ENCODE measurements at regions not wholly inside any gene's neighbourhood (a gene's known extent, or its start where the extent isn't known, plus 50 kb on each side); places are given as distances from the start of the nearest gene placed in this dataset.

DNA sequence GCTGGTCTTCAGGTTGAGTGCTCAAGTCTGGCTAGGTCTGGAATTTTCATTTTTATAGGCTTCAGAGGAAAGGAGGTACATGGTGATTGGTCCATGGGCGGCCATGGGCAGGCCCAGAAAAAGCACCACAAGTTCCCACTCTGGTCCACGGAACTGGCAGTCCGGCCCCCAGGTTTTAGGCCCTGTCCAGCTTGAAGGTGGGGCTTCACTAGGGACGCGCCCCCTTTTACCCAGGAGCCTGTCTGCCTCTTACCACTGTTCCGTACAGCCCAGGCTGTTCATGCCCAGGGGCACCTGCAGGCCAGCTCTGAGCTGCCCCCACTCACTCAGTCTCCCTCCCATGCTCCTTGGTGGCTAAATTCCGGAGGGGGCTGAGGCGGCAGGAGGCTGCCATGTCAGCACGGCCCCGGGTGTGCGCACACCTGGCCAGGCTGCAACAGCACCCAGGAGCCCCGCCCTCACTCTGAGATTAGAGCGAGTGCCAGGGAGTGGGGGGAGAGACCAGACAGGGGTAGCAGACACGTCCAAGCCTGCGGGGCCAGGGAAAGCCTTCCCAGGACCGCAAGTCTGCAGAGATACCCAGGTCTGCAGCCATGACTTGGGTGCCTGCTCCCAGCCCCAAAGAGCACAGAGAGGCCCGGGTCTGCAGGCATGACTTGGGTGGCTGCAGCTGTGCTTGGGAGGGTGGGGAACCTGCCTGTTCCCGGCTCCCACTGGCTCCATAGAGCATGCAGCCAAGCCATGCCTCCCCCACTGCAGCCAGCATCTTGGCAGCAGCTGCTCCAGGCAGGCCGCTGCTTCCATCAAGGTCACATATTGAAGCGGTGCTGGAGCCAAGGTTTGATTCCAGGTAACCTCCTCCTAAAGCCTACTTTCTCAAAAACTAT, 390.2 kb upstream of the SGCD start:
- Histone ChIP-seq H3K9me3 (ENCODE audit: control insufficient read depth in 1 of 2, low read length in 2 of 2) (no peaks in the 10 kb centered on the region), H3K4me3 (ENCODE audit: low read depth in 1 of 2, low read length in 2 of 2) (no peak overlapping the region), H3K27me3 (ENCODE audit: control insufficient read depth in 1 of 2, insufficient read depth in 2 of 2, low read length in 2 of 2) (no peaks in the 10 kb centered on the region), H3K27ac (ENCODE audit: low read depth, low read length) (no peak overlapping the region), H3K36me3 (ENCODE audit: control insufficient read depth in 1 of 2, insufficient read depth in 2 of 2, low read length in 2 of 2) (no peaks in the 10 kb centered on the region), H3K4me1 (ENCODE audit: control insufficient read depth in 1 of 2, insufficient read depth in 2 of 2, low read length in 2 of 2) (no peaks in the 10 kb centered on the region), H3K9ac (ENCODE audit: low read depth in 1 of 2, low read length in 2 of 2) (no peak overlapping the region)

DNA sequence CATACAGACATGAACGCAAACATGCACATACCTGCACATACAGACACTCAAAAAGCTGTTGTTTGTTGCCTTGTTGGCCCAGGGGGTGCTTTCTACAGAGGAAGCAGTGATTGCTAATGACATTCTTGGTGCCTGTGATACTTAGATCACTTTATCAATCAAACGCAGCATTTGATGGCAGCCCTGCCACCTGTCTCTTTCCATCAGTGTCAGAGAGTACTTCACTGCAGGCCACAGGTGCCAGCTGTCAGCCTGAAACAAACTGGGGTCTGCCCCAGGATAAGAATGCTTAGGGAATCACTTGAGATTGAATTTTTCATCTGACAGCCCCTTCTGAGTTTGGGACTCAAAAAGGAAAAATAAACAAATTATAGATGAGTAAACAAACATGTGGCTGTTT, 388.9 kb upstream of the SGCD start:
- Histone ChIP-seq H3K4me3 (ENCODE audit: low read depth in 1 of 2, low read length in 2 of 2) (no peak overlapping the region), H3K4me1 (ENCODE audit: control insufficient read depth in 1 of 2, insufficient read depth in 2 of 2, low read length in 2 of 2) (no peaks in the 10 kb centered on the region), H3K27me3 (ENCODE audit: control insufficient read depth in 1 of 2, insufficient read depth in 2 of 2, low read length in 2 of 2) (no peaks in the 10 kb centered on the region), H3K27ac (ENCODE audit: low read depth, low read length) (no peak overlapping the region), H3K9me3 (ENCODE audit: control insufficient read depth in 1 of 2, low read length in 2 of 2) (no peaks in the 10 kb centered on the region), H3K9ac (ENCODE audit: low read depth in 1 of 2, low read length in 2 of 2) (no peak overlapping the region), H3K36me3 (ENCODE audit: control insufficient read depth in 1 of 2, insufficient read depth in 2 of 2, low read length in 2 of 2) (no peaks in the 10 kb centered on the region)

DNA sequence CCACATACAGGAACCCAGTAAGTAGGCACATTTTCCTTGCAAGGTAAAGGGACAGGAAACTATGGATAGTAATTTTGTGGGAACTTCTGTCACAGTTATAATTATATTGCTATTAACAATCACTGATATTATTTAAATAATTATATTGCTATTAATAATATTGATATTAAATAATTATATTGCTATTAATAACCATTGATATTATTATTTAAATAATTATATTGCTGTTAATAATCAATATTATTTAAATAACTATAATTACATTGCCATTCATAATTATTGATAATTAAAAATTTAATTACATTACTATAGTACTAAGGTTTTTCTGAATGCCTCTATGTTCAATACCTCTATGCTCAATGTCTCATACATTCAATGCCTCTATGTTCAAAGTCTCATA, 385.6 kb upstream of the SGCD start:
- Histone ChIP-seq H3K9me3 (ENCODE audit: control insufficient read depth in 1 of 2, low read length in 2 of 2) (no peaks in the 10 kb centered on the region), H3K27me3 (ENCODE audit: control insufficient read depth in 1 of 2, insufficient read depth in 2 of 2, low read length in 2 of 2) (no peaks in the 10 kb centered on the region), H3K9ac (ENCODE audit: low read depth in 1 of 2, low read length in 2 of 2) (no peak overlapping the region), H3K36me3 (ENCODE audit: control insufficient read depth in 1 of 2, insufficient read depth in 2 of 2, low read length in 2 of 2) (no peaks in the 10 kb centered on the region), H3K4me3 (ENCODE audit: low read depth in 1 of 2, low read length in 2 of 2) (no peak overlapping the region), H3K4me1 (ENCODE audit: control insufficient read depth in 1 of 2, insufficient read depth in 2 of 2, low read length in 2 of 2) (no peaks in the 10 kb centered on the region), H3K27ac (ENCODE audit: low read depth, low read length) (no peak overlapping the region)

DNA sequence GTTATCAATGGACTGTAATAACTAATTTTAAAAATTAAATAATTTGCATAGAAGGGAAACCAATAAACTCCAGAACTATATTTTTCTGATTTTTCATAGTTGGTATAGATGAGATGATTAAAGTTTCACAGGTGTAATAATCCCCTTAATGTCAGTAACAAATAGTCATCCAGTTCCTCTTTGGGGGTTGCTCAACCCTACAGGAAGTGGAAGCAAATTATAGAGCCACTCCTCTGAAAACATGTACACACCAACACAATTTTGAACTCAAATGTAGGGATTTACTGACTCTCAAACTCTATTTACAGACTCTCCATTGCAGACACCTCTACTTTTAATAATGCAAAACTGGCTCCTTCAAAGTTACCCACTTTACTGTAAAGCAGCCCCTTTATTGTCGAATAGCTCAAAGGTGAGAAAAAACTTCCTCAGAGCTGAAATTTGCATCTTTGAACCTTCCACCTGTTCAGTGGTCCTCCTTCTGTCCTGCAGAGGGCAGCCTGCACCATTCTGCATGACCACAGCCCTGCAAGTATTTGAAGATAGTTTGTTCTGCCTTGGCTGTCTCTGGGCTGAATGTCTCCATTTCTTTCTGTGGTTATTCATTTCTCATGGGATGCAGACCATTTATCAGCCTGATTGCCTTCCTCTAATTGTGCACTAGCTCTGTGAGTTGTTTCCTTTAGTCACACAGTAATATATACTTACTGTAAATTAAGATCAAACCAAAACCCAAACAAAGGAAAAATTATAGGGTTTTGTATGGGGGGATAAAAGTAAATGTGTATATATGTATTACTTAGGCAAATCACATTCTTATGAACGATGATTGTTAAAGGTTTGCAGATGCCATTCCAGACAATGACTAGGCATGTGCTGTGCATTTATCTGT, 383.2 kb upstream of the SGCD start:
- Histone ChIP-seq H3K4me1 (ENCODE audit: control insufficient read depth in 1 of 2, insufficient read depth in 2 of 2, low read length in 2 of 2) (no peaks in the 10 kb centered on the region), H3K4me3 (ENCODE audit: low read depth in 1 of 2, low read length in 2 of 2) (no peak overlapping the region), H3K27ac (ENCODE audit: low read depth, low read length) (no peak overlapping the region), H3K27me3 (ENCODE audit: control insufficient read depth in 1 of 2, insufficient read depth in 2 of 2, low read length in 2 of 2) (no peaks in the 10 kb centered on the region), H3K9ac (ENCODE audit: low read depth in 1 of 2, low read length in 2 of 2) (no peak overlapping the region), H3K36me3 (ENCODE audit: control insufficient read depth in 1 of 2, insufficient read depth in 2 of 2, low read length in 2 of 2) (no peaks in the 10 kb centered on the region), H3K9me3 (ENCODE audit: control insufficient read depth in 1 of 2, low read length in 2 of 2) (no peaks in the 10 kb centered on the region)

DNA sequence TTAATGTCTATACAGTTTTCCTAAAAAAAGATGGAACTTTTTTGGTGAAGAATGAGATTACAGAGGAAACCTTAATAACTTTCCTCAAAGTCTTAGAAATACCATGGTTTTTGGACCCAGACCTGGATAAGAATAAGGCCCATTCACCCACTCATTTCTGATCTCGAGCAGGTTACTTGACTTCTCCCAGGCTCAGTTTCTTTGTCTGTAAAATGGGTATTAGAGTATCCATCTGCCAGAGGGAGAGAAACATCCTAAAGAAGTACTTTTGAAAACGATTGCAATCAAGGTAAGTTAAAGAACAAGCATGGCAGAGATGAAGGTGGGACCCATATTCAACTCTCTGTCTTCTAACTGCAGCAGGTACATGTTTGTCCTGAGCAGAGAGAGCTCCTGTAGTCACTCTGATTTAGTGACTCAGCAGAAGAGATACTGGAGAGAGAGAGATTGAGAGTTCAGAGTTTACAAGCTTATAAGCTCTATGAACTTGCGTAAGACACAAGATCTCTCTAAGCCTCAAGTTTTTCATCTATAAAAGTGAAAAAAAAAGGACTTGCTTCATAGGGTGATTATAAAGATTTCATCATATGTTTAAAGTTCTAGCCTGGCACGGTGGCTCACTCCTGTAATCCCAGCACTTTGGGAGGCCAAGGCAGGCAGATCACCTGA, 379.4 kb upstream of the SGCD start:
- Histone ChIP-seq H3K27me3 (ENCODE audit: control insufficient read depth in 1 of 2, insufficient read depth in 2 of 2, low read length in 2 of 2) (no peaks in the 10 kb centered on the region), H3K4me3 (ENCODE audit: low read depth in 1 of 2, low read length in 2 of 2) (no peak overlapping the region), H3K36me3 (ENCODE audit: control insufficient read depth in 1 of 2, insufficient read depth in 2 of 2, low read length in 2 of 2) (no peaks in the 10 kb centered on the region), H3K27ac (ENCODE audit: low read depth, low read length) (no peak overlapping the region), H3K9me3 (ENCODE audit: control insufficient read depth in 1 of 2, low read length in 2 of 2) (no peaks in the 10 kb centered on the region), H3K9ac (ENCODE audit: low read depth in 1 of 2, low read length in 2 of 2) (no peak overlapping the region), H3K4me1 (ENCODE audit: control insufficient read depth in 1 of 2, insufficient read depth in 2 of 2, low read length in 2 of 2) (no peaks in the 10 kb centered on the region)

DNA sequence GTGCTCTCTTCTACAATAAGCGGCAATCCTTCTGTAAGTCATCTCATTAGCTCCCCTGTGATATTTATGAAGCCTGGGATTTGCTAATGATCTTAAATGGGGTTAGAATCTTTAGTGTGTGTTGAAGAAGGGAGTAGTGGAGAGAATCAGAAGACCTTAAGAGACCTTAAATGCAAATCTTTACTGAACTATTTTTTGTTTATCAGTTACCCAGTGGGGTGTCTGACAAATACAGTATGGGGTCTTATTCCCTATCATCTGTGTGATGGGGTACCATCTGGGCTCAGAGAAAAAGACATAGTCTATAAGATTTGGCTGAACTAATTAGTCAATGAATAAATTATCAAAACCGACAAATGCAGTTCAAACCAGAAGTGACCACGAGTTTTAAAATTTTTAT, 378.4 kb upstream of the SGCD start:
- H3K4me3 ChIP-seq (ENCODE audit: low read depth in 1 of 2, low read length in 2 of 2), result no peak overlapping the region
- H3K9me3 ChIP-seq (ENCODE audit: control insufficient read depth in 1 of 2, low read length in 2 of 2), result no peaks in the 10 kb centered on the region
- H3K27ac ChIP-seq (ENCODE audit: low read depth, low read length), result no peak overlapping the region
- no peaks in the 10 kb centered on the region for H3K4me1 ChIP-seq (ENCODE audit: control insufficient read depth in 1 of 2, insufficient read depth in 2 of 2, low read length in 2 of 2)
- H3K36me3 ChIP-seq (ENCODE audit: control insufficient read depth in 1 of 2, insufficient read depth in 2 of 2, low read length in 2 of 2), result no peaks in the 10 kb centered on the region
- H3K9ac ChIP-seq (ENCODE audit: low read depth in 1 of 2, low read length in 2 of 2), result no peak overlapping the region
- H3K27me3 ChIP-seq (ENCODE audit: control insufficient read depth in 1 of 2, insufficient read depth in 2 of 2, low read length in 2 of 2), result no peaks in the 10 kb centered on the region

DNA sequence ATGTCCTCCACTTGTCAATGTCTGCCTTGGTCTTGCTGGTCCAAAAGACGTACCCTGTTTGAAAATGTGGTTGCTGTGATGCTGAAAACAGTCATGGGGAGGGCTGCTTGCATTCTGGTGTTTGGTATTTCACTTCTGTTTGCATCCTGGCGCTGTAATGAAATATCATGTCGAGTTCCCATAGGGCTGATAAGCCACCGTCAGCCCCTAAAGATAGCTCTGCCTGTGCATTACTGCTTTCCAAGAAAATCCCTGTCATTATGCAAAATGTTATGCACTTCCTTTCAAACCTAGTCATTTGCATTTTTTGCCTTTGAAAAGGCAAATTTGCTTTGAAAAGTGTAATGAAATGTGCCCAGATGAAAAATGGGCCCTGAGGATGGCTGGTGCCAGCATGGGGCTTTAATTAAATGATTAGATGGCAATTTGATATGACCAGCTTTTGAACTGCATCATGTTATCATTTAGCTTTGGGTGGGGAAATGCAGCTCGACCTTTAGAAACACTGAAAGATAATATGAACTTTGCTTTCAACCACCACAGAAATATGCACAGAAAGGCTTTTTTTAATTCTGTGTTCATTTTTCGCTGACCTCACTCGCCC, 374.4 kb upstream of the SGCD start:
- H3K27me3 ChIP-seq (ENCODE audit: control insufficient read depth in 1 of 2, insufficient read depth in 2 of 2, low read length in 2 of 2), result no peaks in the 10 kb centered on the region
- H3K36me3 ChIP-seq (ENCODE audit: control insufficient read depth in 1 of 2, insufficient read depth in 2 of 2, low read length in 2 of 2), result no peaks in the 10 kb centered on the region
- no peak overlapping the region for H3K27ac ChIP-seq (ENCODE audit: low read depth, low read length)
- H3K4me3 ChIP-seq (ENCODE audit: low read depth in 1 of 2, low read length in 2 of 2), result no peak overlapping the region
- no peak overlapping the region for H3K9ac ChIP-seq (ENCODE audit: low read depth in 1 of 2, low read length in 2 of 2)
- H3K4me1 ChIP-seq (ENCODE audit: control insufficient read depth in 1 of 2, insufficient read depth in 2 of 2, low read length in 2 of 2), result no peaks in the 10 kb centered on the region
- H3K9me3 ChIP-seq (ENCODE audit: control insufficient read depth in 1 of 2, low read length in 2 of 2), result no peaks in the 10 kb centered on the region

DNA sequence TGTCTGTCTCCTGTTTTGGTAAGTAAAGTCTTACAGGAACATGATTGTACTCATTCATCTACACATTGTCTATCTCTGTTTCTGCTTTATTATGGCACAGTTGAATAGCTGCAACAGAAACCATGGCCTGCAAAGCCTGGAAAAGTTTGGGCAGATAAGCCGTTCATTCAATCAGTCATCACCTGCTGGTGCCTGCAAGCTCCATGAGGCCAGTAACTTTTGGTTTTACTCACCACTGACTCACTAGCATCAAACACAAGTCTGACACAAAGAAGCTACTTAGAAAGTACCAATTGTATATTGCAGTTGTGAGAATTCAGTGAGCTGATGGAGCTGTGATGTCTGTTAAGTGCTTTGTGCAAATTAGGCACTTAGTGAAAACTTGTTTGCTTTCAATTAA, 373.6 kb upstream of the SGCD start:
- Histone ChIP-seq H3K9ac (ENCODE audit: low read depth in 1 of 2, low read length in 2 of 2) (no peak overlapping the region), H3K4me3 (ENCODE audit: low read depth in 1 of 2, low read length in 2 of 2) (no peak overlapping the region), H3K4me1 (ENCODE audit: control insufficient read depth in 1 of 2, insufficient read depth in 2 of 2, low read length in 2 of 2) (no peaks in the 10 kb centered on the region), H3K36me3 (ENCODE audit: control insufficient read depth in 1 of 2, insufficient read depth in 2 of 2, low read length in 2 of 2) (no peaks in the 10 kb centered on the region), H3K27ac (ENCODE audit: low read depth, low read length) (no peak overlapping the region), H3K27me3 (ENCODE audit: control insufficient read depth in 1 of 2, insufficient read depth in 2 of 2, low read length in 2 of 2) (no peaks in the 10 kb centered on the region), H3K9me3 (ENCODE audit: control insufficient read depth in 1 of 2, low read length in 2 of 2) (no peaks in the 10 kb centered on the region)

DNA sequence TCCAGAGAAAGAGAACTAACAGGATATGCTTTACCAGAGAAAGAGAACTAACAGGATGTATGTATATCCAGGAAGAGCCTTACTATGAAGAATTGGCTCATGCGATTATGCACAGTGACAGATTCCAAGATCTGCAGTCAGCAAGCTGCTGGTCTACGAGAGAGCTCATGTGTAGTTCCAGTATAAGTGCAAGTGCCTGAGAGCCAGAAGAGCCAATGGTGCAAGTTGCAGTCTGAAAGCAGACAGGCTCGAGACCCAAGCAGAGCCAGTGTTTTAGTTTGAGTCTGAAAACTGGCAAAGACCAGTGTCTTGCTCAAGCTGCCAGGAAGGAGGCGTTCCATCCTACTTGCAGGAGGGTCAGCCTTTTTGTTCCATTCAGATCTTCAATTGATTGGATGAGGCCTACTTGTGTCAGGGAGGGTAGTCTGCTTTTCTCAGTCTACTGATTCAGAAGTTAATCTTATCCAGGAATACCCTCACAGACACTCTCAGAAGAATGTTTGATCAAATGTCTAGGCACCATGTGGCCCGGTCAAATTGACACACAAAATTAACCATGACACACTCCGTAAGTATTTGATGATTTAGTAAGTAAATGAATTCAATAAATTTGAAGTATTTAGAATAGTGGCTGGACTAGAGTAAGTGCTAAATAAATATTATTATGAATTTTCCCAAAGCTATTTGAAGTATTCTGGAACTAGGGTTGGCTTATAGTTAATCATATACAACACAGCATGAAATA, 372.1 kb upstream of the SGCD start:
- no peaks in the 10 kb centered on the region for H3K9me3 ChIP-seq (ENCODE audit: control insufficient read depth in 1 of 2, low read length in 2 of 2)
- H3K27ac ChIP-seq (ENCODE audit: low read depth, low read length), result no peak overlapping the region
- no peaks in the 10 kb centered on the region for H3K36me3 ChIP-seq (ENCODE audit: control insufficient read depth in 1 of 2, insufficient read depth in 2 of 2, low read length in 2 of 2)
- no peak overlapping the region for H3K4me3 ChIP-seq (ENCODE audit: low read depth in 1 of 2, low read length in 2 of 2)
- H3K27me3 ChIP-seq (ENCODE audit: control insufficient read depth in 1 of 2, insufficient read depth in 2 of 2, low read length in 2 of 2), result no peaks in the 10 kb centered on the region
- no peak overlapping the region for H3K9ac ChIP-seq (ENCODE audit: low read depth in 1 of 2, low read length in 2 of 2)
- no peaks in the 10 kb centered on the region for H3K4me1 ChIP-seq (ENCODE audit: control insufficient read depth in 1 of 2, insufficient read depth in 2 of 2, low read length in 2 of 2)
